ENCODE measurements at regions not wholly inside any gene's neighbourhood (a gene's known extent, or its start where the extent isn't known, plus 50 kb on each side); places are given as distances from the start of the nearest gene placed in this dataset.
A peak's percentile ranks its signal among the peaks of the same experiment; 100 is the strongest.

DNA sequence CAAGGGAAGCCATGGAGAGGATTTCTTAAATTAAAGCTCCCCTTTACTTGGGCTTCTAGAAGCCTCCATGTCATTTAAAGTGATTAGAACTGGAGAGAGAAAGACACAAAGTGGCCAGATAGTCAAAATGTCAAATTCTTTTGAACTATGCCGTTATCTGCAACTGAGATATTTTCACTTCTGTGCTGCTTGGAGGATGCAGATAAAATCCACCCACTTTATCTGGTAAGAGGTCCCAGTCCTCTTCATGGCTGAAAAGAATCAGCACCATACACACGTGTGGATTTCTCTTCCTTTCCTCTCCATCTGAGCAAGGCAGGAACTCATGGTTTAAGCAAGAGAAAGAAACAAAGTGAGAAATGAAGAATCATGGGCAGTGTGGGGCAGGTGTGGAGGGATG, 276.9 kb upstream of the RUNX1 start:
- no peak for DNase-seq

DNA sequence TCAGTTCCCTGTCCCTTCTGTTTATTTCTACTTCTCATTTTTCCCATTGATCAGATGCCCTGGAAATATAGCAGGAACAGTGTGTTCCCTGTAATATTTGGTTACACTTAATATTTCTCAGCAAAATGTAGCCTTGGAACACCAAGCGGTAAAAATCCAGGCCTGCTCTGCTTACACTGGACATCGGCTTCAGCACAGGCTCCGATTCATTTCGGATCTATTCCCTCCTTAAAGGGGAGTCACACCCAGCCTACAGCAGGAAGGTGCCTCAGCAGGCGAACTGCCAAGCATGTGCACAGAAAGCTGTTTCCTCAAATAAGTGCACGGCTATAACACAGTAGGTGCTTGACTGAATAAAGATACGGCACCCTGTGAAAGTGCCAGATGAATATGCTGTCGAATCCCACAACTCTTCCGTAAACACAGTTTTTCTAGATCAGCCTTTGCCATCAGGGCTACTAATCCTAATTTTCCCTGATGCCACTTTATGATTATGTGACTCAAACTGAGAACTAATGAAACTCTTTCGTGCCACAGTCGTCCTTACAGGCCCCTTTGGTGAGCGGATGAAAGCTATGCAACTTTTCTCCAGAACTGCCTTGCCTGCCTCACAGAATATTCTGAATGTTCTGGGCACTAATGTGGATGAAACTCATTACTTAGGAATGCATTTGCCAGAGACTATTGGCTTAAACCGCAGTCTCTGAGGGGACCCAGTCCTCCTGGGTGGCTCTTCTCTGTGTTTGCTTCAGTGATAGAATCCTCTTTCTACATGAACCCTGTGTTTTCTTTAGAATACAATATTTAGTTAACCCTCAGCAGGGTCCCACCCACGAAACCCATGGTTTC, 275.5 kb upstream of the RUNX1 start:
- no peak for DNase-seq

DNA sequence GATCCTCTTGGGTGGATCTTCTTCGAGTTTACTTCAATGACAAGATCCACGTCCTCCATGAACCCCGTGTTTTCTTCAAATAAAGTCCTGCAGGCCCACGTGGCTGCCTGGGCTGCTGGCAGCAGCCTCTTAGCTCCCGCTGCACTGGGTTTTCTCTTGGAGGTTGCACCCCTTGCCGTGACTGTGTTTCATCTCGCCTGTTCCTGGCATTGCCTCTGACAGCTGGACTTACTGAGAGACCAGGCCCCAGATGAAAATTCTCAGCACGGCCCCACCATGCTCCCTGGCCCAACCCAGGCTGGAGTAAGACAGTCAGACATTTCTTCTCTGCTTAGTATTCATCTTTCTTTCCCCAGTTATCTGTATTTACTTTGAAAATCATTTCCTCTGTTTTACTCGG, 274.8 kb upstream of the RUNX1 start:
- no peak for DNase-seq

DNA sequence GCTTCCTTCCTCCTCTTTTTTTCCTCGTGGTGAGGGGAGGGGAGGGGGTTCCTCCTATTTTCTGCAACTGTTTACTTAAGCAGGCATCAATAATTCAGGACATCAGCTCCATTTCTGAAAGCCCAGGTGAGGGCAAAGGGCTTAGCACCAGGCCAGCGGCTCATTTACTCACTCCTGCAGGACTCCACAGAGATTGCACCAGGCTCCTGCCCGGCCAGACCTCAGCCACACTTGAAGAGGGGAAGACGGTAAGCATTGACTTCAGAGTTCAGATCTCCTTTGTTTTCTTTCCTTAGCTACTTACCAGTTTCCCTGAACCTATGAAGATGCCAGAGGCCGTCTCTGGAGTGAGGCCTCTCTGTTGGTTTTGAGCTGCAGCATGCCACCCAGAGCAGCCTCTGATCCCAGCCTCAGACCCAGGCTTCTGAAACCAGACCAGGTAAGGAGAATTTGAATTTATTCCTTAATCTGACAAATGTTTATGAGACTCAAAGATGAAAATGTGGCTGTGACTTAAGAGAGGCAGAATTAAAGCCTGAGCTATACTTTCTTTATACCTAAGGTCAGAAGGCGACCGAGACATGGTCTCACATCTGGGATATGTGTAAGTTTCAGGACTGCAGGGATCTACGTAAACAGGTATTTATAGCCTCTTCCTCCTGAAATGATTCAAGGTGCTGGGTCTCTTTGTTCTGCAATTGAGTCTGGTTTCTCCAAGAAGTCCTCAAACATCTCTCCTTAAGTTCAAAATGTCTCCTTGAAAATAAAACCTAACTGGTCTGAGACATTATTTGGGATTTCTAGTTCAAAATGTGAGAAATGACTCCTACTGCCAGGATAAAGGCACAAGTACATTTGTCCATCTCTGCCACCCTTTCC, 272.5 kb upstream of the RUNX1 start:
- no peak for DNase-seq

DNA sequence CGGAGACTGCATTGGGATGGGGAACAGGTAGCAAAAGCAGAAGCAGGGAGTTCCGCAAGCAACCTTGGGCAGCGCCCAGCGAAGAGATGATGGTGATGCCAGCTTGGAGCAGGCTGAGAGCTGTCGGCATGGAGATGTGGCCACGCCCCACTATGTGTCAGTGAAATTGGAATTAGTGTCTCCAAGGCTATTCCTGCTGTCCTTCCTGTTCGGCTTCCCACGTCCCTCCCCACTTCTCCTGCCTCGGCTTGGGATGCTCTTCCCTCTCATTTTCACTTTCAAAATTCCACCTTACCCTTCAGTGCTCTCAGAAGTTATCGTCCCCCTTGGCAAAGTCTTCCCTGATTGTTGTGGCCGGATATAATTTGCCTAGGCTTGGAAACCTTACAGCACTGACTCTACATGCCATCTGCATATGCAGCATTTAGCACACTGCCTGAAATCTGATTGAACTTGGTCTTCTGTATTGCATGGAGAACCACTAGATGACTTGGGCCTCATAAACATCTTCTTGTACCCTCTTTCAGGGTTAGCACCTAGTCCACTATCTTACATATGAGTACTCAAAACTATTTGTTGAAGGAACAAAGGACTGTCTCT, 270.7 kb upstream of the RUNX1 start:
- DNase-seq, result no peak

DNA sequence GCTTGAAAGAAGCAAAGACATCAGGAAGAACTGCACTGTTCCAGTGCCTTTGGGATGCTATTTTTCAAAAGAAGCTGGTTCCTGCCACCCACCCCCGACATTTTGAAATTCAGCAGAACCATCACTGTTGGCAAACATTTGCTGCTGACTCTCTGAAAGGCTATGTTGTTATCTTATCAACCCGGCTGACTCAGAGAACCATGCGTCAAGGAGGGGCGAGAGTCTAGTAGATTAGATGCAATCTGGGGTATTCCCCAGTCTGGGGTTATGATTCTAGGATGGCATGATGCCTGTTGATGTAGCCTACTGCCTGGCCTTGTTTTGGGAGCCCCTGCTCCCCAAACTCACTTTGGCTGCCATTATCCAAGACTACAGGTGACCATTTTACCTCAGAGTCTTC, 267.8 kb upstream of the RUNX1 start:
- no peak for DNase-seq

DNA sequence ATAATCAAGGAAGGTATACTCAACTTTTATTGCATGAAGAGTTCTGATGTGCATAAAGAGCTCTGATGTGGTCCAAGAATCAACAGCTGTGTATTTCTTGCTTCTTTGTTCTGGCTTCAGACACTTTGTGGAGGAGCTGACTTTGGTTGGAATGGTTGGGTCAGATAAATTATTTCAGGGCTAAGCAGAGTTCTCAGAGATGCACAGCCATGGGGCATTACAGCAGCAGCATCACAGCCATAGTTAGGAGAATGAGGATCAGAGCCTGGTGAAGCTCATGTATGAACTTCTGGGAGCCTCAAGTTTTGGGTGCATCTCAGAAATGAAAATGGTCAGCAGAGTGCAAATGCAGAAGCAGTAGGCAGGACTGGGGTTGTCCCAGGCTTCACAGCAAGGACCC, 267.4 kb upstream of the RUNX1 start:
- no peak for DNase-seq

DNA sequence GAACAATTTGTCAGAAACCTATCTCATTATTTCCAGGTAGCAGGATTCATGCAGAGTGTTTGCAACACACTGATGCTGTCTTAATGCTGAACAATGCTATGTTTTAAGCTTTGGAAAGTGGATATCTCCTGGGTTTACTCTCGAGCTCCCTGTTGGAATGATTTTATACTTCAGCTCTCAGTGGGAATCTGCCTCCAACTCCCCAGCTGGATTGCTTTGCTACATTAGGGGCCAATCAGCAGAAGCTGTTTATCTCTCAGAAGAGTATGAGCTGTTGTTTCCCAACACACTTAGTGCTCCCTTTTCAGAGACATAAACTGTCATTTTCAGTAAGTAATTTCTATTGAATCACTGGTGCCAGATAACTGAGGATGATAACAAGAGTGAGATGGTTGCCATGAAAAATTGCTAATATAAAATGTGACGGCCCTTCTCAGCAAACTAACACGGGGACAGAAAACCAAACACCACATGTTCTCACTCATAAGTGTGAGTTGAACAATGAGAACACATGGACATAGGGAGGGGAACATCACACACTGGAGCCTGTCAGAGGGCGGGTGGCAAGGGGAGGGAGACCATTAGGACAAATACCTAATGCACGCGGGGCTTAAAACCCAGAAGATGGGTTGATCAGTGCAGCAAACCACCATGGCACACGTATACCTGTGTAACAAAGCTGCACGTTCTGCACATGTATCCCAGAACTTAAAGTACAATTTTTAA, 265.9 kb upstream of the RUNX1 start:
- DNase-seq, result no peak

DNA sequence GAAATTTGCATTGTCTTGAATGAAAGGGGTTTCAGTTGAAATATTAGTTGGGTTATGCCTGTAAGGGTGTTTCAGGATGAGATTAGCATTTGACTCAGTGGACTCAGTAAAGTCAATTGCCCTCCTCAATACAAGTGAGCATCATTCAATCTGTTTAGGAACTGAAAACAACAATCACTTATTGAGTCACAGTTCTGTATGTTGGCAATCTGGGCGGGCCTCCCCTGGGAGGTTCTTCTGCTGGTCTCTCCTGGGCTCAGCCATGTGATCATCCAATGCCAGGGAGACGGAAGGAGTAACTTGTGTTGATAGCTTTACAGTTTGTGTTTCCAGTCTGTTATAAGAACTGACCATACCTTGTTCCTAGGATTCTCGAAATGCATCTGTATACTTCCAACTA, 262.9 kb upstream of the RUNX1 start:
- no peak for DNase-seq

DNA sequence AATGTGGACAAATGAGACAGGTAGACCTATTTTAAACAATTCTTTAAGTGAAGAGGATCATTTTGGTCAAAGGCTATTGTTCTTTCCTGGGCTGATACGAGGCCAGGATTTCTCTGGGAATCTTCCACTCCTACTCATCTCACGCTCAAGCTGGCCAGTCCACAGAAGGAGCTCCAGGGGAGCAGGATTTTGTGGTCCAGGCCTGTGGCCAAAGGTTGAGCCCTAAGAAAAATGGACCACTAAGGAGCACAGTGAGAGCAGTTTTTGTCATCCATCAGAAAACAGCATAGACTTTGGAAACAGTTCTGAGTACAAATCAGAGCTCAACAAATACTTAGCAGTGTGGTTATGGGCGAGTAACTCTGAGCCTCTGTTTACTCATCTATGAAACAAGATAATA, 260.2 kb upstream of the RUNX1 start:
- DNase-seq, result no peak

DNA sequence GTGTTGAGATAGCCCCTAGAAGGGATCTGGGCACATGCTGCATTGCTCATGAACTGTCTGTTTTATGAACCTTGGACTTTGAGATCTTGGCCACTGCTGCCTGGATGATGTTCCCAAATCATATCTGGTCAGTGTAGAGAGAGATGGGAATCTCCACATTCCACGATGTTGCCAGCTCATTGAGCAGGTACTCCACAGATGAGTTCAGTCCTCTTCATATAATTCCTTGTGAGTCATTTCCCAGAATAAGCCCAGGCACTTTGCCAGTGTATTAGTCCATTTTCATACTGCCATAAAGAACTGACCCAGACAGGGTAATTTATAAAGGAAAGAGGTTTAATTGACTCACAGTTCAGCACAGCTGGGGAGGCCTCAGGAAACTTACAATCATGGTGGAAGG, 254.0 kb upstream of the RUNX1 start:
- DNase-seq, result no peak

DNA sequence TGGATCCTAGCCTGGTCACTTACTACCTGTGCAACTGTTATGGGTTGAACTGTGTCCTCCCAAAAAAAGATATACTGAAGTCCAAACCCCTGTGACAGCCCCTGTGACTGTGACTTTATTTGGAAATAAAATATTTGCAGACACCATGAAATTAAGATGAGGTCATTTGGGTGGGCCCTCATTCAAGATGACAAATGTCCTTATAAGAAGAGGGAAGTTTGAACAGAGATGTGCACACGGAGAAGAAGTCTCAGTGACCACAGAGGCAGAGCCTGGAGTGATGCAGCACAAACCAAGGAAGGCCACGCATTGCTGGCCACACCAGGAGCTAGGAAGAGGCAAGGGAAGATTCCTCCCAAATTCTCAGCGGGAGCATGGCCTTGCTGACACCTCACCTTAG, 249.7 kb upstream of the RUNX1 start:
- peak; percentile 29 for DNase-seq

DNA sequence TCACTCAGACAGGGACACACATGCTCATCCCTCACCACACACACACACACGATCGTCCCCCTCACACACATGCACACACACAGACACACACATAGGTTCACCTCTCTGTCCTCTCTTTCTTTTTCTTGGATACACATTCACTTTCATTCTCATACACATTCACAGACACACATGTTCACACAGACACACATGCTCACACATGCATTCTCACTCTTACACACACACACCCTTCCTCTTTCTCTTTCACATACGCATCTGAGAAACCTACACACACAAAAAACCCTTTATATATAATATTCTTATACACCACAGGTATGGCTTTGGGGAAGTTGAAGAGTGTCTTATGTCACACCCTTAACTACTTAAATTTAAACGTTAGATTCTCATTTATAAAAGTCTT, 248.6 kb upstream of the RUNX1 start:
- DNase-seq, result no peak

DNA sequence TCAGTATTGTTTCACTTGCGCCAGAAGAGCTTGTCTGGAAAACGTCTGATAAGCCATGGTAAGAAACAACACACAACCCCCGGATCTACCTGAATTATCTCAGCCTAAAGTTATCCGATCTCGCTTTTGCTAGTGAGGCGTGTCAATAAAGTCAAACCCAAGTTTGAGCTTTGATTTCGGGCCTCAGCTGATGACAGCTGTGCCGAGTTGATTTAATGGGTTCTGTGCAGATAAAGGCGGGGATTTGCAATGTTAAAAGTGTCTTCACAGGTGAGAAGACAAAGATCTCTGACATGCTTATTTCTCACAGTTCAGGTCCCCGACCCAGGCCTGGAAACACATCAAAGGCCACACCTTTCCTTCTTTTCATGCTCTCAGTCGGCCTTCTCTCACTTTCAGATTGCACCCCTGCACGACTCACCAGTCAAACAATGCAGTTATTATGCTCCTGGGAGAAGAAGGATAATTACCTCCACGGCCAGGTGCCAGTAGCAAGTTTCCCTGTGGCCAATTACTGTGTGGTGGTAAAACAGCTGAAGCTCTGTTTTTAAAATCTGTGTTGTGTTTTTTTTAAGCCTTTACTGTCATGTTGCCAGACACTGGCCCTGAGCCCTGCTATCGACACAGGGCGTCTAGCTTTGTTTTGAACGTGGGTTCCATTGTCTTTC, 245.3 kb upstream of the RUNX1 start:
- DNase-seq, result no peak

DNA sequence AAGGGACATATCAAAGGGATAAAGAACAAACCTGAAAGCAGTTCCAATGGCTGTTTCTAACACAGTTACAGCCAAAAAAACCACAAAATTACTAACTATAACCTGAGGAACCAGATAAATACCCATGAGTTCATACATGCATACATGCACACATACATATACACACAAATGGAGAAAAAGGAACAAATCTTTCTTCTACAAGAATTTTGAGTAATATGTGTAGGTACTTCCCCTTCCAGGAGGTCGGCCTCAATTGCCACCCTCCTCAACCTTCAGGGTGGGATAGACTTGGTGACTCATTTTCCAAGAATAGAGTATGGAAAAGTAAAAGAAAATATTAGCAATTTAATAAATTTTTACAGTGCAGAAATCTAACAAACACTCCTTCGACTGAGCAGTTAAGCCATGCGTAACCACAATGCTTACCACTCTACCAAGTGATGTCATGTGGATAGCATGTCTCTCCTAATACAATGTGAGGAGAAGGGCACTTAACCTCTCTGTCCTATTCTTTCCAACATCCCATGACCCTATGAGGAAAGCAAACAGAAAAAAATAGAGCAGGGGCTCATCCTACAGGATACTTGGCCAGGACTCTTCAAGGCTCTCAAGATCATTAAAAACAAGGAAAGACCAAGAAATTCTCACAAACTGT, 243.0 kb upstream of the RUNX1 start:
- DNase-seq, result no peak

DNA sequence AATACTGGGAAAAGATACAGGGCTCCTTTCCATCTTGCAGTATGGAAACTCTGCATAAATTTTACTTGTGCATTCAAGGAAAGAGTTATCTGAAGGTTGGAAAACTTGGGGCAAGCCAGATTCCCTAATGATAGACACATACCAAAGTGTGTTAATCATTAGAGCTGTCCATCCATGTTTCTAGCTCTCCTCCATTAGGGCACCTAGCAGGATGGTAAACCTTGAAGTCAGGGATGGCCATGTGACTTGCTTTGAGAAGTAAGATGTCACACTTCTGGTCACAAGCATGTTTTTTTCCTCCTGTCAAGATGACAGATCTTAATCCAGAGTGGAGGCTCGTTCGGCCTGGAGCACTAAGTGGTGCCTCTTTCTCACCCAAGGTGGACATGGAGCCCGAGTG, 241.9 kb upstream of the RUNX1 start:
- no peak for DNase-seq

DNA sequence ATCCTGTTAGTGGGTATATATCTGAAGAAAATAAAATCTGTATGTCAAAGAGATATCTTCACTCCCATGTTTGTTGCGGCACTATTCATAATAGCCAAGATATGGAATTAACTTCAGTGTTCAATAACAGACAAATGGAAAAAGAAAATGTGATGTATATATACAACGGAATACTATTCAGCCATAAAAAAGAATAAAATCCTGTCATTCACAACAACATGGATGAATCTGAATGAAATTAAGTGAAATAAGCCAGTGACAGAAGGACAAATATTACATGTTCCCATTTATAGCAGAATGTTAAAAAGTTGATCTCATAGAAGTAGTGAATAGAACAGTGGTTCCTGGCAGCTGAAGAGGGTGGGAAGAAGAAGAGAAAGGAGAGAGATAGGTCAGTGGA, 239.1 kb upstream of the RUNX1 start:
- DNase-seq, result no peak

DNA sequence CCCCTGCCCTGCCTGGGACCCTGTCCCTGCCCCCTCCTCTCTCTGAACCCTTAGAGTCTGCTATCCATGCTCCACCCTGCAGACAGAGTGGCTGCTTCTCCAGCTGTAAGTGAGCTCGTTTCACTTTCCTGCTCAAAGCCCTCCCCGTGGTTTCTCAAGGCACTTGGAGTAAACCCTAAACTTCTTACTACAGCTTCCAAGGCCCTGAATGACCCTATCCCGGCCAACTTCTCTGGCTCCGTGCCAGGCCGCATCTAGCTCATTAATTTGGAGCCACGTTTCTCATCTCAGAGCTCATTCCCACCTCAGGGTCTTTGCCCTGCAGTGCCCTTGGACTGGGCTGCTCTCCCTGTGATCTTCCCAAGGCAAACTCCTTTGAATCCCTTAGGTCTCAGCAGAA, 235.1 kb upstream of the RUNX1 start:
- peak; percentile 60 for DNase-seq

DNA sequence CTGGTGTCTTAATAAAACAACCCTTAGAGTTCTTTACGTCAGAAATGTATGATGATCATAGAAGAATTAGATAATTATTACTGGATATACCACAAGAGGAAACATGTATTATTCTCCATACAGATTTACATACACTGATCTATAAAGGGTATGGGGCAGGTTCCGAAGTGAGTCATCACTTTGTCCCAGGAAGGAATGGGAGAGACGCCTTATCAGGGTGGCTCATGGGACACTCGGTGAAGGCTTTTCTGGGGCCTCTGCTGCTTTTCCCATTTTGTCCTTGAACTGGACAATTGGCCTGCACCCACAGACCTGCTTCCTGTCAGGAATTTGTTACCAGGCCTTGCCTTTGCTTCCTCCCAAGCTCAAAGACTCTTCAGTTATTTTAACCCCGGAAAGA, 233.8 kb upstream of the RUNX1 start:
- DNase-seq, result no peak

DNA sequence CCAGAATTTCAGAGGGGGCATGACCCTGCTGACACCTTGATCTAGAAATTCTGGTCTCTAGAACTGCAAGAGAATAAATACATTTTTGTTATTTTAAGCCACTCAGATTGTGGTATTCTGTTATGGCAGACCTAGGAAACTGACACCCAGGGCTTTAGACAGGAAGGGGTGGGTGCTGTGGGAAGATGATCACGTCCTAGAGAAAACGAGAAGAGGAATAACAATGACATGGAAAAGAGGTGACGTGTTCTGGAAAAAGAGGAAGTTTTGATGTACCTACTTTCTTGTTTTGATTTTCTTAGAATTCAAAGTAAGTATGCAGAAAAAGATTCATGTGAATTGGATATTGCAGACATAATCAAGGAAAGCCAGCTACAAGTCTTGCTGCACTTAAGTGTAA, 232.9 kb upstream of the RUNX1 start:
- no peak for DNase-seq

DNA sequence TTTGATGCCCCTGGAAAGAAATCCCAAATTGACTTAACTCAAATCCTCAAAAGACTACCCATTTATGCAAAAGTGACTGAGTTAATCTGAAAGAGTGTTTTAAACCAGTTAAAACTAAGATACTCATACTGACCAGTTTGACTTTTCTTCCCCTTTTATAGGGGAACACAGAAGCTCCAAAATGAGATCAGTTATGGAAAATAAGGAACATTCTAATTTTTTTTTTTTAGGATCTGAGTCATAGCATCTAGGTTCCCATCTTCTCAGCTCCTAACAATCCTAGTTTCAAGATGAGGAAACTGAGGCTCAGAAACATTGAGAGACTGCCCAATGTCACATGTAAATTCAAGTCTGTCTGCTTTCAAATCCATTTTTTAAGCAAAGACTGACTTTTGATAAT, 231.1 kb upstream of the RUNX1 start:
- no peak for DNase-seq

DNA sequence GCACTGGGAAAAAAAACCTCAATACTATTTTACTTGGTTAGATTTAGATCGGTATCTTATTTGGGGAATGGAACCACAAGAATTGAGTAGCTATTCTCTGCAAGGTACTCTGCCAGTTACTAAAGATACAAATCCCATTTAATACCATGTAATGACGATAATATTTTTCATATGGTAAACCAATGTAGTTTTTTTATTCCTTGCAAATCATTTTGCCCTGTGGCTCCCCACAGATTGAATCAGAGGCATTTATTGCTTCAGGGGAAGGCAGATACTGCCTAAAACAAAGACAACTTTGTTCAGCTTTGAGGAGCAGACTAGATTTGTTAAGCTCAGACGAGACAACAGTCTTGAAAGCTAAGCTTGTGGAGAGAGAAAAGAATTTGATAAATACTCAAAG, 226.7 kb upstream of the RUNX1 start:
- no peak for DNase-seq

Data from NCI-H82 (cell line).